K562 (cell line): ENCODE measurements at regions not wholly inside any gene's neighbourhood (a gene's known extent, or its start where the extent isn't known, plus 50 kb on each side); places are given as distances from the start of the nearest gene placed in this dataset.

Source experiments
- ATAC-seq: fragments of 200-7000 bp; cut with Tn5 transposase; 3 replicates; pipeline ENCODE4 v1.9.1; 2020; ENCODE audit warnings: moderate library complexity
- BruUV-seq: library from RNA; stranded (reverse); fragments of 400-500 nt; replicated peaks from 2 replicates; lab custom pipeline; 2021; lab: Mats Ljungman, UMichigan
- CTCF ChIA-PET: fragments of 300-600 bp; formaldehyde crosslinking; extraction: SDS; loops from one replicate; lab custom pipeline; 2021; ENCODE audit warnings: low intra/inter-chr PET ratio; lab: Yijun Ruan, JAX
- POLR2A ChIA-PET: fragments of 300-600, 350-650 bp; sonication (Branson Sonifier 250); formaldehyde crosslinking; extraction: SDS; loops from one replicate; lab custom pipeline; 2021; ENCODE audit warnings: antibody characterized with exemption, inconsistent platforms; lab: Yijun Ruan, JAX
- DNase-seq, 4 experiments: peaks; one replicate each; pipeline versions ENCODE4 v3.0.0 to v3.0.0-alpha.2; 2011 to 2018; ENCODE audit warnings: low spot score in 3 of 4, mixed read lengths in 3 of 4; ENCODE audit errors: extremely low read depth in 1 of 4
- FAIRE-seq: peaks from 2 replicates; lab custom pipeline; 2011; peaks lifted over from hg19 to GRCh38; lab: Jason Lieb, UNC
- H2AFZ ChIP-seq: 2 replicates; pipeline ENCODE4 v1.6.0; 2011; ENCODE audit warnings: low read depth, low read length, control low read depth, inconsistent platforms
- H3K27ac ChIP-seq: fragments of 200-600 bp; 3 replicates; pipeline ENCODE4 v1.8.0; 2011; ENCODE audit warnings: low read depth, mild to moderate bottlenecking, control low read depth, inconsistent platforms, low read length, moderate library complexity, mixed read lengths; ENCODE audit errors: extremely low read depth
- H3K27me3 ChIP-seq, 2 experiments: fragments of 300-600 bp in 1 of 2; 2 replicates in 1 of 2; 3 replicates in 1 of 2; pipeline versions ENCODE4 v1.6.0 to v1.8.0; 2011; ENCODE audit warnings: inconsistent platforms in 2 of 2, low read length in 2 of 2, mild to moderate bottlenecking in 1 of 2, mixed read lengths in 1 of 2, moderate library complexity in 1 of 2; ENCODE audit not compliant: control insufficient read depth in 2 of 2, insufficient read depth in 2 of 2
- H3K36me3 ChIP-seq: fragments of 300-600 bp; 3 replicates; pipeline ENCODE4 v1.8.0; 2011; ENCODE audit warnings: mild to moderate bottlenecking, low read length, inconsistent platforms; ENCODE audit not compliant: control insufficient read depth, insufficient read depth
- H3K4me1 ChIP-seq, 2 experiments: fragments of 200-600 bp in 1 of 2; replicated peaks in 1 of 2; 2 replicates in 1 of 2; 3 replicates in 1 of 2; pipeline versions ENCODE4 v1.5.1 to v1.8.0; 2011; ENCODE audit warnings: inconsistent platforms in 2 of 2, low read length in 2 of 2, mild to moderate bottlenecking in 1 of 2, mixed read lengths in 1 of 2, moderate library complexity in 1 of 2; ENCODE audit not compliant: control insufficient read depth in 2 of 2, insufficient read depth in 2 of 2
- H3K4me2 ChIP-seq: 2 replicates; pipeline ENCODE4 v1.6.1; 2011; ENCODE audit warnings: low read length, control low read depth, inconsistent platforms, mixed read lengths; ENCODE audit not compliant: insufficient read depth
- H3K4me3 ChIP-seq: fragments of 200-600 bp; sonication (generic), shearing (Covaris generic); 2 replicates; pipeline ENCODE4 v1.5.1; 2016; ENCODE audit warnings: control low read depth, inconsistent platforms
- H3K79me2 ChIP-seq: fragments of 200-600 bp; 3 replicates; pipeline ENCODE4 v1.8.0; 2011; ENCODE audit warnings: low read length, inconsistent platforms; ENCODE audit not compliant: control insufficient read depth, insufficient read depth
- H3K9ac ChIP-seq, 2 experiments: 2 replicates each; pipeline versions ENCODE4 v1.6.0 to v1.6.1; 2011; ENCODE audit warnings: low read depth in 2 of 2, low read length in 2 of 2, control low read depth in 1 of 2, inconsistent platforms in 1 of 2, mild to moderate bottlenecking in 1 of 2, mixed read lengths in 1 of 2; ENCODE audit not compliant: insufficient read depth in 1 of 2
- H3K9me1 ChIP-seq: one replicate; pipeline ENCODE4 v1.6.0; 2011; ENCODE audit warnings: inconsistent platforms, mild to moderate bottlenecking, low read length, moderate library complexity; ENCODE audit not compliant: control insufficient read depth, insufficient read depth
- H3K9me3 ChIP-seq: replicated peaks from 2 replicates; pipeline ENCODE4 v1.5.1; 2011; ENCODE audit warnings: low read depth, low read length, inconsistent platforms; ENCODE audit not compliant: control insufficient read depth, insufficient read depth
- H4K20me1 ChIP-seq: replicated peaks from 2 replicates; pipeline ENCODE4 v1.6.1; 2011; ENCODE audit warnings: low read length, inconsistent platforms, mixed read lengths; ENCODE audit not compliant: control insufficient read depth, insufficient read depth
- ESRRB ChIP-seq: fragments of 250-450 bp; sonication (Bioruptor Pico); IDR thresholded peaks from 2 replicates; pipeline ENCODE4 v1.5.0; 2020; ENCODE audit warnings: mild to moderate bottlenecking, moderate library complexity, borderline replicate concordance
- HNRNPK ChIP-seq: fragments of 200-400 bp; formaldehyde crosslinking; IDR thresholded peaks from one replicate; pipeline ENCODE4 v1.6.1; 2018; ENCODE audit warnings: mild to moderate bottlenecking, low read depth, low read length; ENCODE audit not compliant: poor library complexity, severe bottlenecking
- NFIC ChIP-seq: fragments of 450-650 bp; IDR thresholded peaks from 2 replicates; pipeline ENCODE4 v1.6.1; 2017; ENCODE audit warnings: mild to moderate bottlenecking, inconsistent platforms
- PHB ChIP-seq: fragments of 250-450 bp; sonication (Bioruptor Pico); IDR thresholded peaks from 2 replicates; pipeline ENCODE4 v1.5.0; 2021
- PHF20 ChIP-seq: fragments of 450-650 bp; IDR thresholded peaks from 2 replicates; pipeline ENCODE4 v1.6.1; 2018; ENCODE audit not compliant: partially characterized antibody
- SMARCA4 ChIP-seq: fragments of 450-650 bp; IDR thresholded peaks from 2 replicates; pipeline ENCODE4 v1.6.1; 2016
- ZNF384 ChIP-seq: IDR thresholded peaks from 2 replicates; pipeline ENCODE4 v1.6.1; 2012; ENCODE audit warnings: low read depth, low read length, improper control_type of control experiment
- ZNF586 ChIP-seq: fragments of 450-650 bp; formaldehyde crosslinking; conservative IDR thresholded peaks from 2 replicates; pipeline ENCODE4 v1.4.0; 2020; ENCODE audit warnings: mild to moderate bottlenecking, moderate library complexity
- in situ Hi-C: fragments of 300-500 bp; cut with MboI; formaldehyde crosslinking; loops from 4 replicates; pipeline ENCODE4 v1.15.0; 2018; ENCODE audit warnings: inconsistent platforms, mixed read lengths
- intact Hi-C: fragments of 100-400 bp; cut with micrococcal nuclease; formaldehyde crosslinking; loops from 2 replicates; pipeline ENCODE4 v1.14.2; 2022
- TF ChIP-seq, protein P1 (sequence below): sonication (generic); formaldehyde crosslinking; IDR thresholded peaks from 2 replicates; pipeline ENCODE4 v1.8.0; 2022; ENCODE audit warnings: mild to moderate bottlenecking, missing genetic modification reagents
- TF ChIP-seq, protein P2 (sequence below): fragments of 450-650 bp; IDR thresholded peaks from 2 replicates; pipeline ENCODE4 v1.6.1; 2016

DNA sequence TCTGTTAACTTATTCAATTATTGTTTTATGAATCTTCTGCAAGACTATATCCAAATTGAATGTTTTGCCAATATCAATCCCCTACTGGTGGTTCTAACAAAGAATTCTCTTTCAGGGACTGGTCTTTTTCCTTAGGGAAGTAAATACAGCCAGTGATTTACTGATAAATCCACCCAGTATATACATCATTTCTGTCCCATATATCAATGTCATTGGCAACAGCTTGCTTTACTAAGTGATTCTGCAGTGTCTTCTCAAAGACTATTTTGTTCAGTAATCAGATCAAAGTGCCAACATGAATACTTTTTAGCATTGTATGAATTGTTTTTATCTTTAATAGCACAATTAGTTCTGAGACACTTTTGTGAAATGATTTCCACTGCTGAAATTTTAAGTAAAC, 114.0 kb upstream of the OBI1 start:
- Histone ChIP-seq H3K4me3 (no peak overlapping the region), H3K27ac (no peak overlapping the region), H3K4me2 (no peak overlapping the region), H3K4me1 (no peaks in the 10 kb centered on the region), H3K79me2 (no peaks in the 10 kb centered on the region), H3K9me1 (no peaks in the 10 kb centered on the region), H4K20me1 (no peaks in the 10 kb centered on the region), H3K9ac (no peak overlapping the region), H3K9me3 (no peaks in the 10 kb centered on the region), H3K36me3 (no peaks in the 10 kb centered on the region), H2AFZ (no peak overlapping the region), H3K27me3 (no peaks in the 10 kb centered on the region)
- intact Hi-C loops, result no loop called here
- DNase-seq, result no peak
- ATAC-seq, result no peak
- TF ChIP-seq HNRNPK (no peak), ZNF384 (no peak), SMARCA4 (no peak), PHF20 (no peak), PHB (CRISPR knock-in tag) (no peak), ZNF586 (CRISPR knock-in tag) (no peak), NFIC (no peak), ESRRB (CRISPR knock-in tag) (no peak)
- TF ChIP-seq, protein P1, sequence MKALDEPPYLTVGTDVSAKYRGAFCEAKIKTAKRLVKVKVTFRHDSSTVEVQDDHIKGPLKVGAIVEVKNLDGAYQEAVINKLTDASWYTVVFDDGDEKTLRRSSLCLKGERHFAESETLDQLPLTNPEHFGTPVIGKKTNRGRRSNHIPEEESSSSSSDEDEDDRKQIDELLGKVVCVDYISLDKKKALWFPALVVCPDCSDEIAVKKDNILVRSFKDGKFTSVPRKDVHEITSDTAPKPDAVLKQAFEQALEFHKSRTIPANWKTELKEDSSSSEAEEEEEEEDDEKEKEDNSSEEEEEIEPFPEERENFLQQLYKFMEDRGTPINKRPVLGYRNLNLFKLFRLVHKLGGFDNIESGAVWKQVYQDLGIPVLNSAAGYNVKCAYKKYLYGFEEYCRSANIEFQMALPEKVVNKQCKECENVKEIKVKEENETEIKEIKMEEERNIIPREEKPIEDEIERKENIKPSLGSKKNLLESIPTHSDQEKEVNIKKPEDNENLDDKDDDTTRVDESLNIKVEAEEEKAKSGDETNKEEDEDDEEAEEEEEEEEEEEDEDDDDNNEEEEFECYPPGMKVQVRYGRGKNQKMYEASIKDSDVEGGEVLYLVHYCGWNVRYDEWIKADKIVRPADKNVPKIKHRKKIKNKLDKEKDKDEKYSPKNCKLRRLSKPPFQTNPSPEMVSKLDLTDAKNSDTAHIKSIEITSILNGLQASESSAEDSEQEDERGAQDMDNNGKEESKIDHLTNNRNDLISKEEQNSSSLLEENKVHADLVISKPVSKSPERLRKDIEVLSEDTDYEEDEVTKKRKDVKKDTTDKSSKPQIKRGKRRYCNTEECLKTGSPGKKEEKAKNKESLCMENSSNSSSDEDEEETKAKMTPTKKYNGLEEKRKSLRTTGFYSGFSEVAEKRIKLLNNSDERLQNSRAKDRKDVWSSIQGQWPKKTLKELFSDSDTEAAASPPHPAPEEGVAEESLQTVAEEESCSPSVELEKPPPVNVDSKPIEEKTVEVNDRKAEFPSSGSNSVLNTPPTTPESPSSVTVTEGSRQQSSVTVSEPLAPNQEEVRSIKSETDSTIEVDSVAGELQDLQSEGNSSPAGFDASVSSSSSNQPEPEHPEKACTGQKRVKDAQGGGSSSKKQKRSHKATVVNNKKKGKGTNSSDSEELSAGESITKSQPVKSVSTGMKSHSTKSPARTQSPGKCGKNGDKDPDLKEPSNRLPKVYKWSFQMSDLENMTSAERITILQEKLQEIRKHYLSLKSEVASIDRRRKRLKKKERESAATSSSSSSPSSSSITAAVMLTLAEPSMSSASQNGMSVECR, result no peak
- TF ChIP-seq, protein P2, sequence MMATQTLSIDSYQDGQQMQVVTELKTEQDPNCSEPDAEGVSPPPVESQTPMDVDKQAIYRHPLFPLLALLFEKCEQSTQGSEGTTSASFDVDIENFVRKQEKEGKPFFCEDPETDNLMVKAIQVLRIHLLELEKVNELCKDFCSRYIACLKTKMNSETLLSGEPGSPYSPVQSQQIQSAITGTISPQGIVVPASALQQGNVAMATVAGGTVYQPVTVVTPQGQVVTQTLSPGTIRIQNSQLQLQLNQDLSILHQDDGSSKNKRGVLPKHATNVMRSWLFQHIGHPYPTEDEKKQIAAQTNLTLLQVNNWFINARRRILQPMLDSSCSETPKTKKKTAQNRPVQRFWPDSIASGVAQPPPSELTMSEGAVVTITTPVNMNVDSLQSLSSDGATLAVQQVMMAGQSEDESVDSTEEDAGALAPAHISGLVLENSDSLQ, result no peak
- ChIA-PET POLR2A (no interaction called here), CTCF (no interaction called here)
- in situ Hi-C loops, result no loop called here
- FAIRE-seq, result no peak
- BruUV-seq, result no TSS peak
